ENCODE measurements at regions not wholly inside any gene's neighbourhood (a gene's known extent, or its start where the extent isn't known, plus 50 kb on each side); places are given as distances from the start of the nearest gene placed in this dataset.

DNA sequence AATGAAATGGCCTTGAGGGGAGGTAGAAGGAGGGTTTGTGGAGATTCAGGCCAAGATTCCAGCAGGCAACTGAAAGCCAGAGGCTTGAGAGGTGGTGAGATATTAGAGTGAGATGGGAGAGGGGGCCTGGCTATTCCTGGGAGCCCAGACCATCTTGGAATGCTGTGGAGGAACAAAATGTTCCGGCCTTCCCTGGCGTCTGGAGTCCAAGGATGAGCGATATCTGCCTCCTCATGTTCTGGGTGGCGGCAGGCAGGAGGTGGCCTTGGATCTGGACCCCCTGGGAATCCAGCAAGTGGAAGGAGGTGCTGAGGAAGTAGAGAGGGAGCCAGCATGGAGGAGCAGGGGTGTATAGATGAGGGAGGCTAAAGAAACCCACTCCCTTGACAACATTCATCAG, 335.9 kb downstream of the CYP26B1 start (continued):
- TF ChIP-seq, protein P1, sequence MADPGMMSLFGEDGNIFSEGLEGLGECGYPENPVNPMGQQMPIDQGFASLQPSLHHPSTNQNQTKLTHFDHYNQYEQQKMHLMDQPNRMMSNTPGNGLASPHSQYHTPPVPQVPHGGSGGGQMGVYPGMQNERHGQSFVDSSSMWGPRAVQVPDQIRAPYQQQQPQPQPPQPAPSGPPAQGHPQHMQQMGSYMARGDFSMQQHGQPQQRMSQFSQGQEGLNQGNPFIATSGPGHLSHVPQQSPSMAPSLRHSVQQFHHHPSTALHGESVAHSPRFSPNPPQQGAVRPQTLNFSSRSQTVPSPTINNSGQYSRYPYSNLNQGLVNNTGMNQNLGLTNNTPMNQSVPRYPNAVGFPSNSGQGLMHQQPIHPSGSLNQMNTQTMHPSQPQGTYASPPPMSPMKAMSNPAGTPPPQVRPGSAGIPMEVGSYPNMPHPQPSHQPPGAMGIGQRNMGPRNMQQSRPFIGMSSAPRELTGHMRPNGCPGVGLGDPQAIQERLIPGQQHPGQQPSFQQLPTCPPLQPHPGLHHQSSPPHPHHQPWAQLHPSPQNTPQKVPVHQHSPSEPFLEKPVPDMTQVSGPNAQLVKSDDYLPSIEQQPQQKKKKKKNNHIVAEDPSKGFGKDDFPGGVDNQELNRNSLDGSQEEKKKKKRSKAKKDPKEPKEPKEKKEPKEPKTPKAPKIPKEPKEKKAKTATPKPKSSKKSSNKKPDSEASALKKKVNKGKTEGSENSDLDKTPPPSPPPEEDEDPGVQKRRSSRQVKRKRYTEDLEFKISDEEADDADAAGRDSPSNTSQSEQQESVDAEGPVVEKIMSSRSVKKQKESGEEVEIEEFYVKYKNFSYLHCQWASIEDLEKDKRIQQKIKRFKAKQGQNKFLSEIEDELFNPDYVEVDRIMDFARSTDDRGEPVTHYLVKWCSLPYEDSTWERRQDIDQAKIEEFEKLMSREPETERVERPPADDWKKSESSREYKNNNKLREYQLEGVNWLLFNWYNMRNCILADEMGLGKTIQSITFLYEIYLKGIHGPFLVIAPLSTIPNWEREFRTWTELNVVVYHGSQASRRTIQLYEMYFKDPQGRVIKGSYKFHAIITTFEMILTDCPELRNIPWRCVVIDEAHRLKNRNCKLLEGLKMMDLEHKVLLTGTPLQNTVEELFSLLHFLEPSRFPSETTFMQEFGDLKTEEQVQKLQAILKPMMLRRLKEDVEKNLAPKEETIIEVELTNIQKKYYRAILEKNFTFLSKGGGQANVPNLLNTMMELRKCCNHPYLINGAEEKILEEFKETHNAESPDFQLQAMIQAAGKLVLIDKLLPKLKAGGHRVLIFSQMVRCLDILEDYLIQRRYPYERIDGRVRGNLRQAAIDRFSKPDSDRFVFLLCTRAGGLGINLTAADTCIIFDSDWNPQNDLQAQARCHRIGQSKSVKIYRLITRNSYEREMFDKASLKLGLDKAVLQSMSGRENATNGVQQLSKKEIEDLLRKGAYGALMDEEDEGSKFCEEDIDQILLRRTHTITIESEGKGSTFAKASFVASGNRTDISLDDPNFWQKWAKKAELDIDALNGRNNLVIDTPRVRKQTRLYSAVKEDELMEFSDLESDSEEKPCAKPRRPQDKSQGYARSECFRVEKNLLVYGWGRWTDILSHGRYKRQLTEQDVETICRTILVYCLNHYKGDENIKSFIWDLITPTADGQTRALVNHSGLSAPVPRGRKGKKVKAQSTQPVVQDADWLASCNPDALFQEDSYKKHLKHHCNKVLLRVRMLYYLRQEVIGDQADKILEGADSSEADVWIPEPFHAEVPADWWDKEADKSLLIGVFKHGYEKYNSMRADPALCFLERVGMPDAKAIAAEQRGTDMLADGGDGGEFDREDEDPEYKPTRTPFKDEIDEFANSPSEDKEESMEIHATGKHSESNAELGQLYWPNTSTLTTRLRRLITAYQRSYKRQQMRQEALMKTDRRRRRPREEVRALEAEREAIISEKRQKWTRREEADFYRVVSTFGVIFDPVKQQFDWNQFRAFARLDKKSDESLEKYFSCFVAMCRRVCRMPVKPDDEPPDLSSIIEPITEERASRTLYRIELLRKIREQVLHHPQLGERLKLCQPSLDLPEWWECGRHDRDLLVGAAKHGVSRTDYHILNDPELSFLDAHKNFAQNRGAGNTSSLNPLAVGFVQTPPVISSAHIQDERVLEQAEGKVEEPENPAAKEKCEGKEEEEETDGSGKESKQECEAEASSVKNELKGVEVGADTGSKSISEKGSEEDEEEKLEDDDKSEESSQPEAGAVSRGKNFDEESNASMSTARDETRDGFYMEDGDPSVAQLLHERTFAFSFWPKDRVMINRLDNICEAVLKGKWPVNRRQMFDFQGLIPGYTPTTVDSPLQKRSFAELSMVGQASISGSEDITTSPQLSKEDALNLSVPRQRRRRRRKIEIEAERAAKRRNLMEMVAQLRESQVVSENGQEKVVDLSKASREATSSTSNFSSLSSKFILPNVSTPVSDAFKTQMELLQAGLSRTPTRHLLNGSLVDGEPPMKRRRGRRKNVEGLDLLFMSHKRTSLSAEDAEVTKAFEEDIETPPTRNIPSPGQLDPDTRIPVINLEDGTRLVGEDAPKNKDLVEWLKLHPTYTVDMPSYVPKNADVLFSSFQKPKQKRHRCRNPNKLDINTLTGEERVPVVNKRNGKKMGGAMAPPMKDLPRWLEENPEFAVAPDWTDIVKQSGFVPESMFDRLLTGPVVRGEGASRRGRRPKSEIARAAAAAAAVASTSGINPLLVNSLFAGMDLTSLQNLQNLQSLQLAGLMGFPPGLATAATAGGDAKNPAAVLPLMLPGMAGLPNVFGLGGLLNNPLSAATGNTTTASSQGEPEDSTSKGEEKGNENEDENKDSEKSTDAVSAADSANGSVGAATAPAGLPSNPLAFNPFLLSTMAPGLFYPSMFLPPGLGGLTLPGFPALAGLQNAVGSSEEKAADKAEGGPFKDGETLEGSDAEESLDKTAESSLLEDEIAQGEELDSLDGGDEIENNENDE (IDR thresholded peaks at IDR 0.05; ENCODE audit: insufficient replicate concordance, low read length): no peak
- no peak for TF ChIP-seq SIX5 (IDR thresholded peaks at IDR 0.05; ENCODE audit: low read depth, low read length)
- TF ChIP-seq ZNF274 (IDR thresholded peaks at IDR 0.05; ENCODE audit: borderline replicate concordance, extremely low read depth, low read length): no peak
- TF ChIP-seq, protein P2, sequence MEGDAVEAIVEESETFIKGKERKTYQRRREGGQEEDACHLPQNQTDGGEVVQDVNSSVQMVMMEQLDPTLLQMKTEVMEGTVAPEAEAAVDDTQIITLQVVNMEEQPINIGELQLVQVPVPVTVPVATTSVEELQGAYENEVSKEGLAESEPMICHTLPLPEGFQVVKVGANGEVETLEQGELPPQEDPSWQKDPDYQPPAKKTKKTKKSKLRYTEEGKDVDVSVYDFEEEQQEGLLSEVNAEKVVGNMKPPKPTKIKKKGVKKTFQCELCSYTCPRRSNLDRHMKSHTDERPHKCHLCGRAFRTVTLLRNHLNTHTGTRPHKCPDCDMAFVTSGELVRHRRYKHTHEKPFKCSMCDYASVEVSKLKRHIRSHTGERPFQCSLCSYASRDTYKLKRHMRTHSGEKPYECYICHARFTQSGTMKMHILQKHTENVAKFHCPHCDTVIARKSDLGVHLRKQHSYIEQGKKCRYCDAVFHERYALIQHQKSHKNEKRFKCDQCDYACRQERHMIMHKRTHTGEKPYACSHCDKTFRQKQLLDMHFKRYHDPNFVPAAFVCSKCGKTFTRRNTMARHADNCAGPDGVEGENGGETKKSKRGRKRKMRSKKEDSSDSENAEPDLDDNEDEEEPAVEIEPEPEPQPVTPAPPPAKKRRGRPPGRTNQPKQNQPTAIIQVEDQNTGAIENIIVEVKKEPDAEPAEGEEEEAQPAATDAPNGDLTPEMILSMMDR (IDR thresholded peaks at IDR 0.05; ENCODE audit: control extremely low read depth in 1 of 3, insufficient read depth in 1 of 3, low read depth in 1 of 3, low read length in 3 of 3): no peak
- TF ChIP-seq SP1 (IDR thresholded peaks at IDR 0.05; ENCODE audit: low read depth, low read length): no peak
- no peak for TF ChIP-seq RFX5 (IDR thresholded peaks at IDR 0.05; ENCODE audit: borderline replicate concordance, low read depth, low read length)
